OCI-LY3 (cell line): ENCODE measurements at regions not wholly inside any gene's neighbourhood (a gene's known extent, or its start where the extent isn't known, plus 50 kb on each side); places are given as distances from the start of the nearest gene placed in this dataset.
"Not testable (repeated sequence)": the region's sequence is repeated elsewhere in the genome, so short reads cannot be mapped to it uniquely, and the experiment has no call there.

ENCODE experiments used
- H2AFZ ChIP-seq: fragments of 200-600, 300-600 bp; shearing (Covaris generic); 2 replicates; pipeline ENCODE4 v1.6.0; 2014; ENCODE audit warnings: antibody characterized with exemption, low read depth, low read length
- H3K27ac ChIP-seq: fragments of 200-600, 300-600 bp; sonication (generic); 2 replicates; pipeline ENCODE4 v1.5.1; 2014; ENCODE audit warnings: mild to moderate bottlenecking, low read length, moderate library complexity, mixed read lengths
- H3K27me3 ChIP-seq: fragments of 200-600, 300-600 bp; sonication (generic); 2 replicates; pipeline ENCODE4 v1.6.1; 2014; ENCODE audit warnings: low read depth, low read length, mixed read lengths
- H3K36me3 ChIP-seq: fragments of 200-600, 300-600 bp; sonication (generic); replicated peaks from 2 replicates; pipeline ENCODE3; 2014; ENCODE audit warnings: low read depth, low read length, mixed read lengths
- H3K4me1 ChIP-seq: fragments of 300-600, 200-600 bp; sonication (generic); 2 replicates; pipeline ENCODE4 v1.6.1; 2014; ENCODE audit warnings: low read length, mixed read lengths
- H3K4me2 ChIP-seq: fragments of 200-600, 300-600 bp; sonication (generic); 2 replicates; pipeline ENCODE4 v1.6.1; 2014; ENCODE audit warnings: low read length, mixed read lengths
- H3K4me3 ChIP-seq: fragments of 300-600, 200-600 bp; sonication (generic); 2 replicates; pipeline ENCODE4 v1.5.1; 2014; ENCODE audit warnings: antibody characterized with exemption, mild to moderate bottlenecking, low read length, moderate library complexity
- H3K79me2 ChIP-seq: fragments of 300-600, 200-600 bp; shearing (Covaris generic); 2 replicates; pipeline ENCODE4 v1.6.1; 2014; ENCODE audit warnings: mild to moderate bottlenecking, low read length, mixed read lengths
- H3K9ac ChIP-seq: fragments of 300-600, 200-600 bp; shearing (Covaris generic); 2 replicates; pipeline ENCODE4 v1.6.0; 2014; ENCODE audit warnings: mild to moderate bottlenecking, low read length, moderate library complexity
- H3K9me3 ChIP-seq: fragments of 200-600, 300-600 bp; shearing (Covaris generic); 2 replicates; pipeline ENCODE4 v1.6.1; 2014; ENCODE audit warnings: low read length, mixed read lengths; ENCODE audit not compliant: insufficient read depth
- H4K20me1 ChIP-seq: fragments of 200-600, 300-600 bp; sonication (generic); 2 replicates; pipeline ENCODE4 v1.6.1; 2016; ENCODE audit warnings: low read length, mixed read lengths; ENCODE audit not compliant: insufficient read depth
- CTCF ChIP-seq: fragments of 200-600, 300-600 bp; sonication (generic); IDR thresholded peaks from 2 replicates; pipeline ENCODE4 v1.5.1; 2014; ENCODE audit warnings: antibody characterized with exemption, low read length, low read depth
- EZH2phosphoT487 ChIP-seq: fragments of 200-600 bp; shearing (Covaris generic); IDR thresholded peaks from 2 replicates; pipeline ENCODE4 v1.6.1; 2018; ENCODE audit warnings: antibody characterized with exemption, mixed run types, low read depth

GRCh38 chr12:71312768-71313403 lies 126.7 kb upstream of the LGR5 start:
- Histone ChIP-seq H3K4me2 (no peak overlapping the region), H3K36me3 (no peaks in the 10 kb centered on the region), H3K4me3 (no peak overlapping the region), H3K4me1 (no peaks in the 10 kb centered on the region), H3K27ac (no peak overlapping the region), H3K27me3 (no peaks in the 10 kb centered on the region), H4K20me1 (no peaks in the 10 kb centered on the region), H3K9ac (no peak overlapping the region), H3K9me3 (no peaks in the 10 kb centered on the region), H3K79me2 (no peaks in the 10 kb centered on the region), H2AFZ (no peak overlapping the region)
- TF ChIP-seq CTCF, result no peak
- no peak for TF ChIP-seq EZH2phosphoT487

- not testable (repeated sequence) for H3K79me2 ChIP-seq, H3K4me2 ChIP-seq, H3K9me3 ChIP-seq, H2AFZ ChIP-seq, H3K36me3 ChIP-seq, H3K4me3 ChIP-seq, H3K27me3 ChIP-seq, H3K4me1 ChIP-seq, H4K20me1 ChIP-seq, H3K27ac ChIP-seq, H3K9ac ChIP-seq
Measured at GRCh38 chr12:71311611-71312010, 128.0 kb upstream of the LGR5 start.

- Histone ChIP-seq H3K4me3 (no peak overlapping the region), H3K9me3 (no peaks in the 10 kb centered on the region), H3K4me1 (no peaks in the 10 kb centered on the region), H3K79me2 (no peaks in the 10 kb centered on the region), H3K9ac (no peak overlapping the region), H3K27me3 (no peaks in the 10 kb centered on the region), H2AFZ (no peak overlapping the region), H3K4me2 (no peak overlapping the region), H4K20me1 (no peaks in the 10 kb centered on the region), H3K27ac (no peak overlapping the region), H3K36me3 (no peaks in the 10 kb centered on the region)
- TF ChIP-seq CTCF (no peak), EZH2phosphoT487 (no peak)
Measured at GRCh38 chr12:71306808-71307207, 132.8 kb upstream of the LGR5 start.

GRCh38 chr12:71304306-71304705 lies 135.3 kb upstream of the LGR5 start:
- TF ChIP-seq CTCF (no peak), EZH2phosphoT487 (no peak)
- H3K79me2 ChIP-seq, result no peaks in the 10 kb centered on the region
- no peak overlapping the region for H3K9ac ChIP-seq
- no peaks in the 10 kb centered on the region for H3K36me3 ChIP-seq
- no peak overlapping the region for H3K27ac ChIP-seq
- no peak overlapping the region for H3K4me2 ChIP-seq
- no peaks in the 10 kb centered on the region for H4K20me1 ChIP-seq
- no peaks in the 10 kb centered on the region for H3K4me1 ChIP-seq
- no peaks in the 10 kb centered on the region for H3K9me3 ChIP-seq
- no peak overlapping the region for H3K4me3 ChIP-seq
- no peak overlapping the region for H2AFZ ChIP-seq
- H3K27me3 ChIP-seq, result no peaks in the 10 kb centered on the region
